ENCODE measurements at regions not wholly inside any gene's neighbourhood (a gene's known extent, or its start where the extent isn't known, plus 50 kb on each side); places are given as distances from the start of the nearest gene placed in this dataset.

DNA sequence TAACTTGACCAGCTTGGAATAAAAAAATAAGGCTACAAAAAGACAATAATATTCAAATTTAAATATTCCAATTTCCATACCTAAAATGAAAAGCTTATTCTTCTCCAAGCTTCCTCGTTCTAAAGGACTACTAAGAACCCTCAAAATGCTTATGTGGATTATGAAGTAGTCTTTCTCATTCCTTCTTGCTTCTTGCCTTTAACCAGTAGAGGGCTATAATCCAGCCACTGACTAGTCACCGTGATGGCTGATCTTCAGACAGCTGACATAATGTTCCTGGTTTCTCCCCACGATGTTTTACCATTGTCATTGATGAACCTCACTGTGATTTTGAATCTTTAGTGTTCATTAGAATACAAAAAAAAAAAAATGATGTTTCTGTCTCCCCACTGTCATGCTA lies 515.3 kb downstream of the TLE1 start:
- Histone ChIP-seq H3K36me3 (no peaks in the 10 kb centered on the region), H3K4me1 (no peaks in the 10 kb centered on the region), H3K27me3 (no peaks in the 10 kb centered on the region), H3K27ac (no peak overlapping the region), H3K4me3 (no peak overlapping the region), H3K9me3 (no peaks in the 10 kb centered on the region)
- TF ChIP-seq, protein P1, sequence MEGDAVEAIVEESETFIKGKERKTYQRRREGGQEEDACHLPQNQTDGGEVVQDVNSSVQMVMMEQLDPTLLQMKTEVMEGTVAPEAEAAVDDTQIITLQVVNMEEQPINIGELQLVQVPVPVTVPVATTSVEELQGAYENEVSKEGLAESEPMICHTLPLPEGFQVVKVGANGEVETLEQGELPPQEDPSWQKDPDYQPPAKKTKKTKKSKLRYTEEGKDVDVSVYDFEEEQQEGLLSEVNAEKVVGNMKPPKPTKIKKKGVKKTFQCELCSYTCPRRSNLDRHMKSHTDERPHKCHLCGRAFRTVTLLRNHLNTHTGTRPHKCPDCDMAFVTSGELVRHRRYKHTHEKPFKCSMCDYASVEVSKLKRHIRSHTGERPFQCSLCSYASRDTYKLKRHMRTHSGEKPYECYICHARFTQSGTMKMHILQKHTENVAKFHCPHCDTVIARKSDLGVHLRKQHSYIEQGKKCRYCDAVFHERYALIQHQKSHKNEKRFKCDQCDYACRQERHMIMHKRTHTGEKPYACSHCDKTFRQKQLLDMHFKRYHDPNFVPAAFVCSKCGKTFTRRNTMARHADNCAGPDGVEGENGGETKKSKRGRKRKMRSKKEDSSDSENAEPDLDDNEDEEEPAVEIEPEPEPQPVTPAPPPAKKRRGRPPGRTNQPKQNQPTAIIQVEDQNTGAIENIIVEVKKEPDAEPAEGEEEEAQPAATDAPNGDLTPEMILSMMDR (IDR thresholded peaks at IDR 0.05): no peak
- intact Hi-C loops (cut with DNase I): no loop called here
- DNase-seq: no peak
- WGBS, 2 donors: 64 to 70% methylated on average over 3 of the region's 3 CpGs
- no peak for ATAC-seq
- FAIRE-seq: no peak

DNA sequence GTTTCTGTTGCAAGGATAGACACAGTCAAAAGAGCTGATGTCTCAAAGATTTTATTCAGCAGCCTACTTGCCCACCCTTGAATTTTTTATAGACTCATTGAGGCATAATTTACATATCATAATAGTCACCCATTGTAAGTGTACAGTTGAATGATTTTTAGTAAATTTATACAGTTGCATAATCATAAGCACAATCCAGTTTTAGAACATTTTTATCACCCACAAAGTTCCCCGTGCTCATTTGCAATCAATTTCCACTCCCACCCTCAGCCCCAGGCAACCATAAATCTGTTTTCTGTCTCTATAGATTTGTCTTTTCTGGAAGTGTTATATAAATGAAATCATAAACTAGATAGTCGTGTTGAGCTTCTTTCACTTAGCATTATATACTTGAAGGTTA lies 517.7 kb downstream of the TLE1 start:
- WGBS, 2 donors: 60 to 62% methylated on average over 2 of the region's 2 CpGs
- no peaks in the 10 kb centered on the region for H3K4me1 ChIP-seq
- TF ChIP-seq, protein P1 (IDR thresholded peaks at IDR 0.05): no peak
- no peak overlapping the region for H3K4me3 ChIP-seq
- ATAC-seq (no peak), DNase-seq (no peak), FAIRE-seq (no peak)
- H3K9me3 ChIP-seq: no peaks in the 10 kb centered on the region
- no peak overlapping the region for H3K27ac ChIP-seq
- H3K36me3 ChIP-seq: no peaks in the 10 kb centered on the region
- H3K27me3 ChIP-seq: no peaks in the 10 kb centered on the region
- intact Hi-C loops (cut with DNase I): no loop called here

DNA sequence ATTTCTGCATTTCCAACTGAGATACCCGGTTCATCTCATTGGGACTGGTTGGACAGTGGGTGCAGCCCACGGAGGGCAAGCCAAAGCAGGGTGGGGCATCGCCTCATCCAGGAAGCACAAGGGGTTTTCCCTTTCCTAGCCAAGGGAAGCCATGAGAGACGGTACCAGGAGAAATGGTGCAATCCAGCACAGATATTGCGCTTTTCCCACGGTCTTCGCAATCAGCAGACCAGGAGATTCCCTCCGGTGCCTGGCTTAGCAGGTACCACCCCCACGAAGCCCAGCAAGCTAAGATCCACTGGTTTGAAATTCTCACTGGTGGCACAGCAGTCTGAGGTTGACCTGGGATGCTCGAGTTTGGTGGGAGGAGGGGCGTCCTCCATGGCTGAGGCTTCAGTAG lies 527.0 kb downstream of the TLE1 start:
- ATAC-seq: no peak
- FAIRE-seq: no peak
- H3K36me3 ChIP-seq: no peaks in the 10 kb centered on the region
- H3K4me3 ChIP-seq: no peak overlapping the region
- TF ChIP-seq, protein P1 (IDR thresholded peaks at IDR 0.05): no peak
- H3K27me3 ChIP-seq: no peaks in the 10 kb centered on the region
- no peak overlapping the region for H3K27ac ChIP-seq
- WGBS, 2 donors: 63 to 73% methylated on average over 11 of the region's 11 CpGs
- DNase-seq: no peak
- no peaks in the 10 kb centered on the region for H3K4me1 ChIP-seq
- no peaks in the 10 kb centered on the region for H3K9me3 ChIP-seq
- intact Hi-C loops (cut with DNase I): no loop called here

DNA sequence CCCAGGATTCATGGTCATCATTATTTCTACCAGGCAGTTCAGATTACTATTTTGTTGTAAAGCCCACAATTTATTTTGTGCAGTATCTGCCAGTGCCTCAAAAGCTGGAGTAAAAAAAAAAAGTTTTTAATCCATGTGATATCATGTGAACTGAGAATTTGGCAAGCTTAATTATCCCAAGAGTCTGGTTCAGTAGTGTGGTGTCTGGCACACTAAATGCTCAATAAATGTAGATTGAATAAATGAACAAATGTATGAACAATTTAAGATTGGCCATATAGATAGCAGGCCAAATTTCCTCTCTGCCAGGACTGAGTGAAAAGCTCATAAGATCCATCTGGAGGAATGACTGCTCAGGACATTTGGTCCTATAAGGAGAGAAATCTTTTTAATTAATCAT lies 533.0 kb downstream of the TLE1 start:
- Histone ChIP-seq H3K9me3 (no peaks in the 10 kb centered on the region), H3K4me3 (no peak overlapping the region), H3K27ac (no peak overlapping the region), H3K27me3 (no peaks in the 10 kb centered on the region), H3K36me3 (no peaks in the 10 kb centered on the region), H3K4me1 (no peaks in the 10 kb centered on the region)
- TF ChIP-seq, protein P1 (IDR thresholded peaks at IDR 0.05): no peak
- intact Hi-C loops (cut with DNase I): no loop called here
- no peak for DNase-seq
- no peak for FAIRE-seq
- no peak for ATAC-seq

DNA sequence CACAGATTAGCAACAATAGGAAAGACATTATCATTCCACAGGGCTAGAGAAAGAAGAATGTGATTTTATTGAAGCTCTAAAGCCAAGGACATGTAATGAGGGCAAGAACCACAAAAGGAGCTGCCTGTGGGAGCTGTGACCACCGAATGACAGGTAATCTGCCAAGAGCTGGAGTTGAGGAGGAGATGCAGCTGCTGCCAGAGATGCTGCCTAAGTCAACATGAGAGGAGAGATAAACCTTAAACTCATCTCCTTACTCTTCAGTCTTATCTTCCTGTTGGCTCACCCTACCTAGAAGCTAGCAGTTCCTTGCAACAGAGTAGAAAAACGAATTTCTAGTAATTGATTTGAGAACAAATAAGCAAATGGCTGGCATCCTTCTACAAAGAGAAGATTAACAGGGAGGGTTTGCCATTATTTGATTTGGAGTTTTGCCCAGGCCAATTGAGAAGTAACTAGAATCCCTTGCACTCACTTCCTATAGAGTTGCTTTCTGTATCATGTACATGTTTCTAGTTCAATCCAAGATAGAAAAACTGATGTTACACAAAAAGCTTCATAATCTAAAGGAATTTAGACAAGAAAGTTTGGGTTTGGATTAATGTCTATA lies 539.2 kb downstream of the TLE1 start:
- ATAC-seq (no peak), FAIRE-seq (no peak), DNase-seq (no peak)
- 3 to 4% methylated on average over 2 of the region's 2 CpGs for WGBS, 2 donors
- H3K9me3 ChIP-seq: no peaks in the 10 kb centered on the region
- TF ChIP-seq, protein P1 (IDR thresholded peaks at IDR 0.05): no peak
- H3K36me3 ChIP-seq: no peaks in the 10 kb centered on the region
- no peaks in the 10 kb centered on the region for H3K27me3 ChIP-seq
- intact Hi-C loops (cut with DNase I): no loop called here
- H3K4me1 ChIP-seq: no peaks in the 10 kb centered on the region
- no peak overlapping the region for H3K27ac ChIP-seq
- H3K4me3 ChIP-seq: no peak overlapping the region

Measured in pancreas (tissue), 10 donors.